ENCODE measurements at regions not wholly inside any gene's neighbourhood (a gene's known extent, or its start where the extent isn't known, plus 50 kb on each side); places are given as distances from the start of the nearest gene placed in this dataset.

- peaks cover 17% of the 10 kb centered on the region for H3K27me3 Mint-ChIP-seq (ENCODE audit: low read depth)
- H3K36me3 Mint-ChIP-seq (ENCODE audit: insufficient read depth) = no peaks in the 10 kb centered on the region
- no peaks in the 10 kb centered on the region for H3K9me3 Mint-ChIP-seq
- H3K4me1 Mint-ChIP-seq (ENCODE audit: low read depth) = no peaks in the 10 kb centered on the region
- DNase-seq (no peak), ATAC-seq (no peak)
- no peak overlapping the region for H3K4me3 Mint-ChIP-seq
These were observed 311.8 kb upstream of the KCNN2 start for GRCh38 chr5:114050087-114050486.

- Mint-ChIP-seq H3K36me3 (ENCODE audit: insufficient read depth) (no peaks in the 10 kb centered on the region), H3K4me1 (ENCODE audit: low read depth) (no peaks in the 10 kb centered on the region), H3K27me3 (ENCODE audit: low read depth) (peaks cover 38% of the 10 kb centered on the region), H3K9me3 (no peaks in the 10 kb centered on the region), H3K4me3 (no peak overlapping the region)
- ATAC-seq = no peak
- DNase-seq = no peak
These were observed 308.5 kb upstream of the KCNN2 start for GRCh38 chr5:114053372-114053771.

- Mint-ChIP-seq H3K36me3 (ENCODE audit: insufficient read depth) (no peaks in the 10 kb centered on the region), H3K9me3 (no peaks in the 10 kb centered on the region), H3K4me3 (no peak overlapping the region), H3K4me1 (ENCODE audit: low read depth) (no peaks in the 10 kb centered on the region), H3K27me3 (ENCODE audit: low read depth) (peaks cover 42% of the 10 kb centered on the region)
- no peak for DNase-seq
- ATAC-seq = no peak
These were observed 307.3 kb upstream of the KCNN2 start for GRCh38 chr5:114054594-114054993.

GRCh38 chr5:114055318-114056184, 306.3 kb upstream of the KCNN2 start:
- Mint-ChIP-seq H3K4me1 (ENCODE audit: low read depth) (no peaks in the 10 kb centered on the region), H3K27me3 (ENCODE audit: low read depth) (peaks cover 42% of the 10 kb centered on the region), H3K36me3 (ENCODE audit: insufficient read depth) (no peaks in the 10 kb centered on the region), H3K9me3 (no peaks in the 10 kb centered on the region), H3K4me3 (no peak overlapping the region)
- no peak for ATAC-seq
- DNase-seq = no peak

- Mint-ChIP-seq H3K27me3 (ENCODE audit: low read depth) (peaks cover 42% of the 10 kb centered on the region), H3K9me3 (no peaks in the 10 kb centered on the region), H3K4me3 (no peak overlapping the region)
These were observed 305.7 kb upstream of the KCNN2 start for GRCh38 chr5:114056185-114056538.

GRCh38 chr5:114060866-114061265, 301.0 kb upstream of the KCNN2 start:
- ATAC-seq (no peak), DNase-seq (no peak)
- Mint-ChIP-seq H3K9me3 (no peaks in the 10 kb centered on the region), H3K4me1 (ENCODE audit: low read depth) (no peaks in the 10 kb centered on the region), H3K36me3 (ENCODE audit: insufficient read depth) (no peaks in the 10 kb centered on the region), H3K27me3 (ENCODE audit: low read depth) (peaks cover 20% of the 10 kb centered on the region), H3K4me3 (no peak overlapping the region)

More at GRCh38 chr5:114056185-114056538, 305.7 kb upstream of the KCNN2 start:
- ATAC-seq (no peak), DNase-seq (no peak)
- Mint-ChIP-seq H3K36me3 (ENCODE audit: insufficient read depth) (no peaks in the 10 kb centered on the region), H3K4me1 (ENCODE audit: low read depth) (no peaks in the 10 kb centered on the region)

- H3K4me1 Mint-ChIP-seq (ENCODE audit: low read depth) = no peaks in the 10 kb centered on the region
- ATAC-seq (no peak), DNase-seq (no peak)
- H3K9me3 Mint-ChIP-seq = no peaks in the 10 kb centered on the region
- peaks cover 5% of the 10 kb centered on the region for H3K27me3 Mint-ChIP-seq (ENCODE audit: low read depth)
- no peak overlapping the region for H3K4me3 Mint-ChIP-seq
- H3K36me3 Mint-ChIP-seq (ENCODE audit: insufficient read depth) = no peaks in the 10 kb centered on the region
These were observed 298.7 kb upstream of the KCNN2 start for GRCh38 chr5:114062932-114063867.

GRCh38 chr5:114065912-114066311, 296.0 kb upstream of the KCNN2 start:
- H3K4me3 Mint-ChIP-seq = no peak overlapping the region
- ATAC-seq = no peak
- H3K9me3 Mint-ChIP-seq = no peaks in the 10 kb centered on the region
- DNase-seq = no peak
- no peaks in the 10 kb centered on the region for H3K27me3 Mint-ChIP-seq (ENCODE audit: low read depth)
- H3K4me1 Mint-ChIP-seq (ENCODE audit: low read depth) = no peaks in the 10 kb centered on the region
- H3K36me3 Mint-ChIP-seq (ENCODE audit: insufficient read depth) = no peaks in the 10 kb centered on the region

GRCh38 chr5:114070093-114070722, 291.7 kb upstream of the KCNN2 start:
- H3K4me1 Mint-ChIP-seq (ENCODE audit: low read depth) = no peaks in the 10 kb centered on the region
- no peak overlapping the region for H3K4me3 Mint-ChIP-seq
- ATAC-seq (no peak), DNase-seq (no peak)
- H3K9me3 Mint-ChIP-seq = no peaks in the 10 kb centered on the region
- no peaks in the 10 kb centered on the region for H3K27me3 Mint-ChIP-seq (ENCODE audit: low read depth)
- no peaks in the 10 kb centered on the region for H3K36me3 Mint-ChIP-seq (ENCODE audit: insufficient read depth)

- Mint-ChIP-seq H3K4me3 (no peak overlapping the region), H3K9me3 (peaks cover 23% of the 10 kb centered on the region), H3K36me3 (ENCODE audit: insufficient read depth) (no peaks in the 10 kb centered on the region), H3K4me1 (ENCODE audit: low read depth) (no peaks in the 10 kb centered on the region), H3K27me3 (ENCODE audit: low read depth) (no peaks in the 10 kb centered on the region)
- DNase-seq = no peak
- no peak for ATAC-seq
These were observed 272.6 kb upstream of the KCNN2 start for GRCh38 chr5:114089259-114089658.

GRCh38 chr5:114097570-114097969, 264.3 kb upstream of the KCNN2 start:
- H3K36me3 Mint-ChIP-seq (ENCODE audit: insufficient read depth) = no peaks in the 10 kb centered on the region
- H3K4me1 Mint-ChIP-seq (ENCODE audit: low read depth) = no peaks in the 10 kb centered on the region
- no peak overlapping the region for H3K4me3 Mint-ChIP-seq

GRCh38 chr5:114099161-114099560, 262.7 kb upstream of the KCNN2 start:
- H3K36me3 Mint-ChIP-seq (ENCODE audit: insufficient read depth) = no peaks in the 10 kb centered on the region
- no peaks in the 10 kb centered on the region for H3K27me3 Mint-ChIP-seq (ENCODE audit: low read depth)
- no peak for ATAC-seq
- peaks cover 3% of the 10 kb centered on the region for H3K9me3 Mint-ChIP-seq
- no peak for DNase-seq
- no peaks in the 10 kb centered on the region for H3K4me1 Mint-ChIP-seq (ENCODE audit: low read depth)
- H3K4me3 Mint-ChIP-seq = no peak overlapping the region

More at GRCh38 chr5:114097570-114097969, 264.3 kb upstream of the KCNN2 start:
- Mint-ChIP-seq H3K27me3 (ENCODE audit: low read depth) (no peaks in the 10 kb centered on the region), H3K9me3 (peaks cover 10% of the 10 kb centered on the region)
- ATAC-seq = no peak
- no peak for DNase-seq

GRCh38 chr5:114101153-114101552, 260.7 kb upstream of the KCNN2 start:
- no peaks in the 10 kb centered on the region for H3K27me3 Mint-ChIP-seq (ENCODE audit: low read depth)
- DNase-seq = no peak
- peaks cover 3% of the 10 kb centered on the region for H3K9me3 Mint-ChIP-seq
- ATAC-seq = no peak
- no peak overlapping the region for H3K4me3 Mint-ChIP-seq
- no peaks in the 10 kb centered on the region for H3K36me3 Mint-ChIP-seq (ENCODE audit: insufficient read depth)
- no peaks in the 10 kb centered on the region for H3K4me1 Mint-ChIP-seq (ENCODE audit: low read depth)

GRCh38 chr5:114113604-114114003, 248.3 kb upstream of the KCNN2 start:
- Mint-ChIP-seq H3K4me3 (no peak overlapping the region), H3K4me1 (ENCODE audit: low read depth) (no peaks in the 10 kb centered on the region), H3K36me3 (ENCODE audit: insufficient read depth) (no peaks in the 10 kb centered on the region), H3K9me3 (no peaks in the 10 kb centered on the region), H3K27me3 (ENCODE audit: low read depth) (no peaks in the 10 kb centered on the region)
- DNase-seq = no peak
- ATAC-seq = no peak

Measured in activated T-cell treated with anti-CD3 and anti-CD28 coated beads, Interleukin-2, amount 50 U/mL, for 4 hours (primary cell).